ENCODE measurements at regions not wholly inside any gene's neighbourhood (a gene's known extent, or its start where the extent isn't known, plus 50 kb on each side); places are given as distances from the start of the nearest gene placed in this dataset.

GRCh38 chr1:203944651-203945404 lies 83.4 kb downstream of the SNRPE start:
- no peak overlapping the region for H3K27ac Mint-ChIP-seq
- no peak overlapping the region for H3K9ac ChIP-seq (ENCODE audit: extremely low read depth, low read length, poor library complexity, severe bottlenecking)
- peaks cover 3% of the 10 kb centered on the region for H3K27me3 Mint-ChIP-seq (ENCODE audit: insufficient read depth)
- H3K4me3 ChIP-seq (ENCODE audit: low read length), result no peak overlapping the region
- H3K4me3 Mint-ChIP-seq, result no peak overlapping the region
- H3K4me1 Mint-ChIP-seq, result no peaks in the 10 kb centered on the region
- H3K27ac ChIP-seq (ENCODE audit: low read depth, low read length), result no peak overlapping the region
- H3K36me3 ChIP-seq (ENCODE audit: control insufficient read depth, insufficient read depth, low read length), result no peaks in the 10 kb centered on the region
- H3K9me3 ChIP-seq (ENCODE audit: control insufficient read depth, low read length), result no peaks in the 10 kb centered on the region
- no peaks in the 10 kb centered on the region for H3K4me1 ChIP-seq (ENCODE audit: control insufficient read depth, insufficient read depth, low read length)
- no peak for DNase-seq
- no peaks in the 10 kb centered on the region for H3K36me3 Mint-ChIP-seq (ENCODE audit: low read depth)
- no peaks in the 10 kb centered on the region for H3K9me3 Mint-ChIP-seq
- TF ChIP-seq CTCF (conservative IDR thresholded peaks at IDR 0.05), result no peak
- no peaks in the 10 kb centered on the region for H3K27me3 ChIP-seq (ENCODE audit: control insufficient read depth, insufficient read depth, low read length, poor library complexity, severe bottlenecking)
- 88 to 92% methylated on average over 4 of the region's 4 CpGs for WGBS, 2 experiments (ENCODE audit: insufficient coverage in 1 of 2, insufficient read length in 1 of 2)

- H3K27ac Mint-ChIP-seq, result no peak overlapping the region
- H3K27ac ChIP-seq (ENCODE audit: low read depth, low read length), result no peak overlapping the region
- peaks cover 6% of the 10 kb centered on the region for H3K27me3 Mint-ChIP-seq (ENCODE audit: insufficient read depth)
- H3K36me3 ChIP-seq (ENCODE audit: control insufficient read depth, insufficient read depth, low read length), result no peaks in the 10 kb centered on the region
- H3K4me1 ChIP-seq (ENCODE audit: control insufficient read depth, insufficient read depth, low read length), result no peaks in the 10 kb centered on the region
- peaks cover 25% of the 10 kb centered on the region for H3K9me3 ChIP-seq (ENCODE audit: control insufficient read depth, low read length)
- H3K27me3 ChIP-seq (ENCODE audit: control insufficient read depth, insufficient read depth, low read length, poor library complexity, severe bottlenecking), result no peaks in the 10 kb centered on the region
- H3K9me3 Mint-ChIP-seq, result peaks cover 41% of the 10 kb centered on the region
- H3K36me3 Mint-ChIP-seq (ENCODE audit: low read depth), result peaks cover 2% of the 10 kb centered on the region
- no peaks in the 10 kb centered on the region for H3K4me1 Mint-ChIP-seq
- WGBS, 2 experiments (ENCODE audit: insufficient coverage in 1 of 2, insufficient read length in 1 of 2), result 95 to 100% methylated on average over 1 to 5 of the region's 5 CpGs
- no peak overlapping the region for H3K4me3 ChIP-seq (ENCODE audit: low read length)
- H3K4me3 Mint-ChIP-seq, result no peak overlapping the region
- no peak for DNase-seq
- H3K9ac ChIP-seq (ENCODE audit: extremely low read depth, low read length, poor library complexity, severe bottlenecking), result no peak overlapping the region
- TF ChIP-seq CTCF (conservative IDR thresholded peaks at IDR 0.05), result no peak
These were observed 92.9 kb downstream of the SNRPE start for GRCh38 chr1:203954293-203954692.

GRCh38 chr1:203954788-203955552 lies 93.6 kb downstream of the SNRPE start:
- Histone ChIP-seq H3K36me3 (ENCODE audit: control insufficient read depth, insufficient read depth, low read length) (no peaks in the 10 kb centered on the region), H3K27ac (ENCODE audit: low read depth, low read length) (no peak overlapping the region), H3K9me3 (ENCODE audit: control insufficient read depth, low read length) (peaks cover 25% of the 10 kb centered on the region), H3K9ac (ENCODE audit: extremely low read depth, low read length, poor library complexity, severe bottlenecking) (no peak overlapping the region), H3K4me3 (ENCODE audit: low read length) (no peak overlapping the region), H3K27me3 (ENCODE audit: control insufficient read depth, insufficient read depth, low read length, poor library complexity, severe bottlenecking) (no peaks in the 10 kb centered on the region), H3K4me1 (ENCODE audit: control insufficient read depth, insufficient read depth, low read length) (no peaks in the 10 kb centered on the region)
- 88 to 94% methylated on average over 4 to 5 of the region's 5 CpGs for WGBS, 2 experiments (ENCODE audit: insufficient coverage in 1 of 2, insufficient read length in 1 of 2)
- DNase-seq, result no peak
- H3K27me3 Mint-ChIP-seq (ENCODE audit: insufficient read depth), result peaks cover 6% of the 10 kb centered on the region
- H3K27ac Mint-ChIP-seq, result no peak overlapping the region
- H3K36me3 Mint-ChIP-seq (ENCODE audit: low read depth), result peaks cover 2% of the 10 kb centered on the region
- no peak overlapping the region for H3K4me3 Mint-ChIP-seq
- no peak for TF ChIP-seq CTCF (conservative IDR thresholded peaks at IDR 0.05)
- no peaks in the 10 kb centered on the region for H3K4me1 Mint-ChIP-seq
- peaks cover 41% of the 10 kb centered on the region for H3K9me3 Mint-ChIP-seq
